NCI-H2029 (cell line): ENCODE measurements at regions not wholly inside any gene's neighbourhood (a gene's known extent, or its start where the extent isn't known, plus 50 kb on each side); places are given as distances from the start of the nearest gene placed in this dataset.
"Not testable (repeated sequence)": the region's sequence is repeated elsewhere in the genome, so short reads cannot be mapped to it uniquely, and the experiment has no call there.

Experiments
- DNase-seq: peaks from one replicate; lab custom pipeline; 2025; lab: John Stamatoyannopoulos, UW

DNA sequence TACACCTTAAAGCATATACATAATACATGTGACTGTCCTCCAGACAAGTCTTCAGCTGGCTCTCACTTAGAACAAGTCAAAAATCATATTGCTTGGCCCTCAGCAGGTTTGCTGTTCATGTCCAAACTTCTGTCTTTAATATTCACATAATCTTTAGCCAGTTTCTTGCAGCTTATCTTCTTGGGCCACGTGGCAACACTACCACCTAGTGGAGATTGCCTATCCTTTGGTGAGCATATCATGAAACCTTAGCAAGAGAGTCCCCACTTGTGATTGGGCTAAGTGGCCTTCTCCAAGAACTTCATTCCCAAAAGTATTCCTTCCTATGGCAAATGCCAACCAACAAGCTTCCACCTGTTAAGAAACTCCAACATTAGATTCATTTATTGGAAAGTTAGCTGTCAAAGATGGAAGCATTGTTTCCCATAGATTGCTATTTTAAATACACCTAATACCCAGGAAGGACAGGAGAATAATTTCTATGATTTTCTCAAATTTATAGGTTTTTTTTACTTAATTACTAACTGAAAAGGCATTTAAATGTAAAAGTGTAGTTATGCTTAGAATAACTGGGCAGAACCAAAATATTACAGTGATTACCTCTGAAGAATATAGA, 231.9 kb upstream of the INTU start:
- DNase-seq: peak; percentile 26

DNA sequence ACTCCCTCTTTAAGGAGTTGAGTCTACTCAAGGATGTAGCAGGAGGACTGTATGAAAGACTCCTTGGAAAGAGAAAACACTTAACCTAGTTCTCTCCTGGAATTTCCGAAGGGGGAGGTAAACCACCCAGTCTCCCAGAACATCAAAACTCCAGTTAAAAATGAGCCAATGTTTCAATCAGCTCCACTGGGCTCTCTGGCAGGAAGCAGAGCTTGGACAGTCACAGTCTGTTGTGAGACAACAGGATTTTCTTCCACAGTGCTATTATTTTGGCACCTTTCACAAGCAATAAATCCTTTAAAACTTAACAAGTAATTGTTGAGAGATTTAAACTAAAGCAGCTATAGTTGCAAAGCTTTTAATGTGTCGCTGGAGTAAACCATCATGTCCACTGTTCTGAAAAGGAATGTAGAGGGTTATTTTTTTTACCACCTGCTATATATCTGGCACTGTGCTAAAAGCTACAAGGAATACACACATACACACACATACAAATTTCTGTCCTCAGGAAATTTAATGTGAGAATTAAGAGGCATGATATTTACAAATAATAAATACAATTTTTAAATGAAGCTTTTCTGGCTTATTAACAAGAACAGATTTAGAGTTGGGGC, 229.2 kb upstream of the INTU start:
- no peak for DNase-seq

DNA sequence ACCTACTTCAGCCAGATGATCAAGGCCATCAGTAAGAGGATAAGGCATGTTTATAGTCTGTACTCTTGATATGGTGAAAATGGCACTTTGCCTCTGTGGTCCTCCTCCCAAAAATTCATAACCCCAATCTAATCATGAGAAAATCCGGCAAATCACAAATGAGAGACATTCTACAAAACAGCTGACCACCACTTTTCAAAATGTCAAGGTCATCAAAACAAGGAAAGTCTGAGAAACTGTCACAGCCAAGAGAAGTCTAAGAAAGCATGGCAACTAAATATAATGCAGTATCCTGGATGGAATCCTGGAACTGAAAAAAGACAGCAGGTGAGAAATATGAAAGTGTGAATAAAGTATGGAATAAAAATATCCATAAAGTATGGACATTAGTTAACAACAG, 226.6 kb upstream of the INTU start:
- DNase-seq: no peak

DNA sequence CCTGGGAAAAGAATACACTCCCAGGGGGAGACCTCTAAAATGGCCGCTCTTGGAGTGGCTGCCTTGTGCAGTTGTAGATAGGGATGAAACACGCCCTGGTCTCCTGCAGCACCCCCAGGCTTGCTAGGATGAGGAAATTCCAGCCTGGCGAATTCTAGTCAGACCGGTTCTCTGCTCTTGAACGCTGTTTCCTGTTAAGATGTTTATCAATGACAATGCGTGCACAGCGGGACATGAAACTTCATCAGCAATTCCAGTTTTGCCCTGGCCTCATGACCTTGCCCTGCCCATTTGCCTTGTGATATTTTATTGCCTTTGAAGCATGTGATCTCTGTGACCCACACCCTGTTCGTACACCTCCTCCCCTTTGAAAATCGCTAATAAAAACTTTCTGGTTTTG, 225.2 kb upstream of the INTU start:
- DNase-seq: not testable (repeated sequence)

DNA sequence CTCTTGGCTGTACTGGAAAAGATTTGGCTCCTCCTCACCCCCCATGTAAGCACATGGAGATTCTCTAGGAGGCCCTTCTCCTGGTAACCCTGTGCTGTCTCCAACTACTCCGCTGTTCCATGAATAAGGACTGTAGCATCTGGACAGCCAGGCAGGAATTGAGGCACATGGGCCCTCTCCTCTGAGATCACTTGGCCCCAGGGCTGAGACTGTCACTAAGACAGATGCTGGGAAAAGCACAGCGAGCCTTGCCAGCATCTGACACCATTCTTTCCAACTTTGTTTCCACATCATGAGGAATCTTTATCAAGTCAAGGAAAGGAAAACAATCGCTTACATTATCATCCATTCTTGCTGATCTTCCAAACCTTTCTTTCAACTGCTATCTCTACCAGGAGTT, 222.6 kb upstream of the INTU start:
- DNase-seq: no peak

DNA sequence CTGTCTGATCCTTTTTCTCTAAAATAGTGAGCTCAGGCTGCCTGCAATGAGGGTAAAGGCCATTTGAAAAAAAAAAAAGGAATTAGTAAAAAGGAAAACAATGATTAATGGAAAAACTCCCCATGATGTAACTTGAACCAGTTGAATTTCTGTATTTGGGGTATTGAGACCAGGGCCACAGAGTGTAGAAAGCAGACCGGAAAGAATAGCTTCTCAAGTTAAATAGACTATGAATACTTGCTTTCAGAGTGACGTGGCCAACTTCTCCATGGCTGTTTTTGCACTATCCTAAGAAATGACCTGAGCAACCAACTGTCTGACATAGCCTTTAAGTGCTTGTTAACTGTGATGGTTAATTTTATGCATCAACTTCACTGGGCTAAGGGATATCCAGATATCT, 222.1 kb upstream of the INTU start:
- DNase-seq: no peak

DNA sequence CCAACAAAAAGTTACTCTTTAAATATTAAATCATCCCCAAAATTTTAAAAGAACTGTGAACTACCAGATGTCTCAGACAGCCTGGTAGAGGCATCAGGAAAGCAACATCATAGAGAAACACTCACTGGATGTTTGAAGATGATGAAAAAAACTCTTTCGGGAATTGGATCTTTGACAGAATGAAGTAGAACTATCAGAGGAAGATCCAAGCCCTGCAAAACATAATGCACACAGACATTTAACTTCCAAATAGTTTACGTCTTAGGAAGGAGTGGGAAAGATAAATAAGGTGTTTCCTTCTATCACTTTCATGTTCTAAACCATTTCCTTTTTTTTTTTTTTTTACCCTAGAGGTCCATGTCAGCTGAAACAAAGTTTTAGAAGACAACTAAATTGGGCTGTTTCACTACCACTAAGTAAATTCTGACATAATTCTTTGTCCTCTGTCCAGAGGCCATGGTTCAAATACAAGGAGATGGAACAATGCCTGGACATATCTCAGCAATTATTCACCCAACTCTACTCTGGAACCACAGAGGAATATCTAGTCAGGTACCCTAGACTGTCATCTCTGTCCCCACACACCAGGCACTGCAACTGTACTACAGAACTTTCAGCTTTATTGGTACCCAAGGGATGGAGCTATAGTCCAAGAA, 217.7 kb upstream of the INTU start:
- no peak for DNase-seq

DNA sequence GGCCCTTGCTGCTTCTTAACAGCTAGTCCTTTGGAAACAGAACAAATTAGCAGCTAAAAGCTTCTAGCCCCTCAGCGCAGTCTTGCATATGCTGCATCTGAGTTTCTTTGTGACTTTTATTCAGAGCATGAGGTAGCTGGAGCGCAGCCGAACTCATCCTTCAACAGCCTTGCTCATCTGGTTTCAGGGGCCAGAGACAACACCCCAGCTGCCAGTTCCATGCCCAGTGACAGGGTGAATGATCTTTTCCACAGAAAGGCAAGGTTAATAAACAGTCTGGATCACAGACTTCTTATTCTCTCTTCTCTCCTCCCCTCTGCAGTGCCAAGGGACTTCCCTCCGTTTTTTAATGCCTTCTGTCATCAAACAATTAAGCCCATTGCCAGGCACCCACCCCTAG, 216.6 kb upstream of the INTU start:
- DNase-seq: no peak

DNA sequence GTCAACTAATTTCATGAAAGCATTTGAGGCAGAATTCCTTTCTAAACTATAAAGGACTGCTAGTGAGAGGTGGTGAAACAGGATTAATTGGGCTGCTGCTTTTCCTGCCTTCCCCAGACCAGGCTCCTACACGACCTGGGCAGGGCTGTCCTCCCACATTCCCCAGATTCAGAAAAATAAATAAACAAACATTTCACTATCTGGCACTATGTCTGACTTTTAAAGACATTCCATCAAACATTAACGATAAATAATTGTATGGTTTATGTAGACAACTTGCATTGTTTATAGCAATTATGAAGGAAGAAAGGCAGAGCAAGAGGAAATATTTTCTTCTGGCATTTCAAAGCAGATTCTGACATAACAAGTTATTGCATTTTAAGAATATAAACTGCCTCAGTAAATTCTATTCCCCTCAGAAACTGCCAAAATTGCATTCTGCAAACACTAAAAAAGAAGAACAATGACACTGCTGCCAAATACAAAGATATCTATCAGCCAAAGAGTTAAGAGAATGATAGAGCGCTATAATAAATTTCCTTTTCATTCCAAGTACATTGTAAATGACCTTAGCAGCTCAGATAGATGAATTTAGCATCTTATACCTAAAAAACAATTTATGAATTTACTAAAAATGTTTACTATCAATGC, 214.7 kb upstream of the INTU start:
- DNase-seq: no peak

DNA sequence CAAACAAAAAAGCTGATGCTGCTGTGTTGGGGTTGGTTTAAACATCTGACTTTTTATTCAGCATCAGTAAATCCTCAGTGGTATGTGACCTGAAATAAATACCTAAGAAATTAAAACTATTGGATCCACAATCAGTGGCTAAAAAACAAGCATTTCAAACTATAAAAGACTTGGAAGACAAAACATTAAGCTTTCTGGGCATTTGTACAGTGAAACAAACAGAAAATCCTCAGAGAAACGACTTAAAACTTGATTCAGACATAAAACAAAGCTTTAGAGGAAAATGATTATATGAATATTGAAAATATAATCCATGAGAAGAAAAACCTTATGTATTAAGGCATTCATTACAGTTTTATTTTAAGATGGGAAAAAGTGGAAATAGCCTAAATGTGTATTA, 213.3 kb upstream of the INTU start:
- no peak for DNase-seq

DNA sequence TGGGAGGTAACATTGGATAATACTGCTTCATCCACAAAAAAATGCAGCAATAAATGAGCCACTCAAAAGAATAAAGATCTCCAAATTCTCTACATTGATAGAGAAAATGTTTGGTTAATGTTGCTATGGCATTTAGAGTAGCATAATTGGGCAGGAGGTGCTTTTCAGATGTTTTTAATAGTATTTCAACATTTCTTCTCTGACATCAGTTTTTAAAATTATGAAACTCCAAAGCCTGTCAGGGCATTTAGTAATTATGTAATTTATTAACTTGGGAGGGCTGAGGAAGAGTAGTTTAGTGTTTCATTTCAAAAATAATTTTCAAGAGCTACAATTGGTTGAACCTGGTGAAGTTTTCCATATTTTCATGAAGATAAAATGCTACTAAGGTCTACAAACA, 211.3 kb upstream of the INTU start:
- no peak for DNase-seq

DNA sequence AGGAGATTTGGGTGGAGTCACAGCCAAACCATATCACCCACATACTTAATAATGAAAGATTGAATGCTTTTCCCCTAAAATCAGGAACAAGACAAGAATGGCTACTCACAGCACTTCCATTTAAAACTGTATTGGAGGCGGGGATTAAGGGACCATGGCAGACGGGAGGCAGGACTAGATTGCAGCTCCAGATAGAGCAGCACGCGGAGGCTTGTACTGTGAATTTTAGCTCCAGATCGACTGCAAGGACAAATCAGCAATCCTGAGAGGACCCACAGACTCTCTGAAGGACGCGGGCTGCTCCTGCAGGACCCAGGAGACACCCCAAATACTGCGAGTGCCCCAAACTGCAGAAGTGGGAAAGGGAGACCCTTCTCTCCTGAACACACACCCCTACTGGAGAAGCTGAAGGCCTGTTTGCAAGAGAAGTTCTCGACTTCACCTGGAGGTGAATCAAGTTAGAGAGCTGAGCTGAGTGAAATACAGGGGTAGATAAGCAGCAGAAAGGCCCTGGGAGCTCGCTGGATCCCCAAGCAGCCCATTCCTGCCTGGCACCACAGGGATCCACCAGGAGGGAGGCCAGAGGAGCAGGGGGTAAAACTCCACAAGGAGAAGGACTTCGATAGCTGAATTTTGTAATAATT, 207.4 kb upstream of the INTU start:
- DNase-seq: no peak

DNA sequence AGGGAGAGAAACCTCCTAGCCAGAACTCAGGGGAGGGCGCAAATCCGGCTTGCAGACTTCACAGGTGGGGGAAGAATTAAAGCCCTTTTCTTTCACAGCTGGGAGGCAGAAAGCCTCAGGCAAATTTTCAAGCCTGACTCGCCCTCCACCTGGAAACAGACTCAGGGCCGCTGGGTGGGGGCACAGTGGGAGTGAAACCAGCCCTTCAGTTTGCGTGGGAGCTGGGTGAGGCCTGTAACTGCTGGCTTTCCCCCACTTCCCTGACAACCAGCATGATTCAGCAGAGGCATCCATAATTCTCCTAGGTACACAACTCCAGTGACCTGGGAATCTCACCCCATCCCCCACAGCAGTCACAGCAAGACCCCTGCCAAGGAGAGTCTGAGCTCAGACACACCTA, 206.9 kb upstream of the INTU start:
- no peak for DNase-seq

DNA sequence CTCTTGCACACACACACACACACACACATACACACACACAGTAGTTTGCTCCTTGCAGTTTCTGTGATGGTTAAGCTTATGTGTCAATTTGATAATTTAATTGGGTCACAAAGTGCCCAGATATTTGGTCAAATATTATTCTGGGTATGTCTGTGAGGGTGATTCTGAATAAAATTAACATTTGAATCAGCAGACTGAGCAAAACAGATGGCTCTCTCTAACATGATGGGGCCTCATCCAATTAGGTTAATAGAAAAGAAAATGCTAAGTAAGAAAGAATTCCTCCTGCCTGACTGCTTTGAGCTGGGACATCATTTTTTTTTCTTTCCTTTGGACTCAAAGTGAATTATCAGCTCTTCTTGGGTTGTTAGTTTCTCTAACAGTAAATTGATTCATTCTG, 191.2 kb upstream of the INTU start:
- DNase-seq: no peak

DNA sequence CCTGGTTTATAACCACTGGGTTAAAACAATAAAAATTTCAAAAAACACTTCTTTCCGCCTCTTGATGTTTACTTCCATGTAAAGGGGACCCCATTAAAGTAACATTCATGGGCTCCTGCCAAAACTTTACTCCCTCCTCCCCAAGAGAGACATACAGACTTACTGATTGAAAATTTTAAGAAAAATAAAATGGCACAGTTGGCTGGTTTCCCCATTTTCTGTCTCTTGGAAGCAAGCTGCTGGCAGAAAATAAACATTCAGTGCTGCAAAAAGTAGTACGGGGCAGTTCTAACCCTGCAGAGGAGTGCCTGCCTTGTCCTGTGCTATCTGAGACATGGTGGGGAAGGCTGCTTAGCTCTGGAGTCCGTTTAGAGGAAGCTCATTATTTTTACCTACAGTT, 187.3 kb upstream of the INTU start:
- DNase-seq: no peak

DNA sequence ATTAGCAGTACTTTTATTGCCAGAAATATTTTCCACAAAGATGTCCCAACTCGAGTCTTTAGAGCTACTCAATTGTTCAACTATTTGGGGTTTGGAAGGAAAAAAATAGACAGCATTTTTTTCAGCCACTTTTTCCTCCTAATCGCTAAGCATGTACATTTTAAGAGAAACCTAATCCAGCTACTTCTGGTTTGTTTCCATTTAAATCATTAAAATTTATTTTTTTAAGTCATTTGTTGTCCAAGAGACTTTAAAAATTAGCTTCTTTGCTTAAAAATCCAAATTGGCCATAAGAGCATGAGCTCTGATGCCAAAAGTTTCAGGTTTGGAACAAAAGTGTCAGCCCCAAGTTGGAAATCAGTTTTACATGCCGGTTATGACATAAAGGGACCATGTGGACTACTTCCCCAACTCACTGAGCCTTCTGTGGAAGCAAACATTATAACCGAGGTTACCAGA, 186.3 kb upstream of the INTU start:
- DNase-seq: no peak

DNA sequence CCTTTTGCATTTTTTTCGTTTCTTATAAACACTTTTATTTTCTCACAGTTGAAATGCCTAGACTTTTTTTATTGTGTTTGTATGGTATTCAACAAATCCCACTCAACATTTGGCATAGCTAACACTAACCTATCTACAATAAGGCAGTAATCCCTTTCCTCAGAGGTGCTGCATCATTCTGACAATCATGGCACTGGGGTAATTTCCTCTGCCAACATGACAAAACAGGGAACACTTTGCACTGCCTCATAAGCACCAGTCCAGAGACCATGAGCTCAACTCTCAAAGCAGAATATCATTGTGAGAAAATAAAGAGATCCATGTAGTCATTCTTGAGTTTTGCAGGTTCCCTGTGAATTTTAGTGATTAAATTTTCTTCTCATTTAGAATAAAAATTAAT, 183.8 kb upstream of the INTU start:
- no peak for DNase-seq

DNA sequence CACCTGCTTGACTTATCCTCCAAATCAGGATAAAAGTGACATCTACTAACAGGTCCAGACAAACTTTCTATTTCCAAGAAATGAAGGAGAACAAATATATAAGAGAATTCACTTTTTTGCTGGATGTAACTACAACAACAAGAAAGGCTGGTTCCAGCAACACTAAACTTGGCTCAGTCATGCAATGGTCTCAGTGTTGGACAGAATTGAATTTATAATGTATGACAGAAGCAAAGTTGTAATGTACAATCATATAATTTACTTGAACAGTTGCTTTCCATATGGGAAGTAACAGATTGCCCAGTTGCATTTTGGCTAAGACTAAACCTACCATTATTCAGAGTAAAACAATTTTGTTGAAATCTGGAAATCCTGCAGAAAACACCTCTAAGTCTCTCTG, 183.3 kb upstream of the INTU start:
- no peak for DNase-seq

DNA sequence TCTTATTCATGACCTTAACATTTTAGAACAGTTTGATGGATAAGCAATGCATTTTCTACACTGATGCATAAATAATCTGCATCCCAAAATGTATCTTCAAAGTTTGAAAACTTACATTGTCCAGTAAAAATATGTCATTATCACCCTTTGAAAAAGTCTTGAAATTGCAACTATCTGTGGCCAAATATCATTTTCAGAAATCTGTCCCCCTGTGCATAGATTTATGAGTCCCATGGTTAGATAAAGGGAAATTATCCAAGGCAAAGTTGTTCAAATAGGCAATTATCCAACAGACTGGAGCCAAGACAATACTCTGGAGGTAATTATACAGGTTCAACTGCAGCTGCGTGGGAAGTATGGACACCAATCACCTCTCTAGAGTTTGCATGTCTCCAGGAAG, 182.5 kb upstream of the INTU start:
- DNase-seq: no peak

DNA sequence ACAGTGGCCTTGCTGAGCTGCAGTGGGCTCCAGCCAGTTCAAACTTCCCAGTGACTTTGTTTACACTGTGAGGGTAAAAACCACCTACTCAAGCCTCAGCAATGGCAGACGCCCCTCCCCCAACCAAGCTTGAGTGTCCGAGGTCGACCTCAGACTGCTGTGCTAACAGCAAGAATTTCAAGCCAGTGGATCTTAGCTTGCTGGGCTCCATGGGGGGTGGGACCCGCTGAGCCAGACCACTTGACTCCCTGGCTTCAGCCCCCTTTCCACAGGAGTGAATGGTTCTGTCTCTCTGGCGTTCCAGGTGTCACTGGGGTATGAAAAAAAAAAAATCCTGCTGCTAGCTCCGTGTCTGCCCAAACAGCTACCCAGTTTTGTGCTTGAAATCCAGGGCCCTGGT, 168.9 kb upstream of the INTU start:
- no peak for DNase-seq

DNA sequence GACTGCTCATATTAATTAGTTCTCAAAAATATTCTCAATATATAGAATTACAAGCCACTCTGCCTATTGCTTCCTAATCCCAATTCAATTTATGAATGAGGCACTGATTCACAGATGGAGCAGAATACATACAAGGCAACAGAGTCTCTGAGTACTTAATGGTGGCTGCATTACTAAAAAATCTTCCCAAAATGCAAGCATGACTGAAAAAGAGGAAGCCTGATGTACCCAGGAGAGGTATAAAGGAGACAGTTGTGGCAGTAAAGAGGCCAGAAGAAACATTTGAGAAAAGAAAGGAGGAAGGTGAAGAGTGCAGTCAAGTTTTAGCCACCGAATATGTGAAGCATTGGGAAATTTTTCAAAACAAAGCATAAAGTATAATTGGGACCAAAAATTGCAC, 163.2 kb upstream of the INTU start:
- no peak for DNase-seq

DNA sequence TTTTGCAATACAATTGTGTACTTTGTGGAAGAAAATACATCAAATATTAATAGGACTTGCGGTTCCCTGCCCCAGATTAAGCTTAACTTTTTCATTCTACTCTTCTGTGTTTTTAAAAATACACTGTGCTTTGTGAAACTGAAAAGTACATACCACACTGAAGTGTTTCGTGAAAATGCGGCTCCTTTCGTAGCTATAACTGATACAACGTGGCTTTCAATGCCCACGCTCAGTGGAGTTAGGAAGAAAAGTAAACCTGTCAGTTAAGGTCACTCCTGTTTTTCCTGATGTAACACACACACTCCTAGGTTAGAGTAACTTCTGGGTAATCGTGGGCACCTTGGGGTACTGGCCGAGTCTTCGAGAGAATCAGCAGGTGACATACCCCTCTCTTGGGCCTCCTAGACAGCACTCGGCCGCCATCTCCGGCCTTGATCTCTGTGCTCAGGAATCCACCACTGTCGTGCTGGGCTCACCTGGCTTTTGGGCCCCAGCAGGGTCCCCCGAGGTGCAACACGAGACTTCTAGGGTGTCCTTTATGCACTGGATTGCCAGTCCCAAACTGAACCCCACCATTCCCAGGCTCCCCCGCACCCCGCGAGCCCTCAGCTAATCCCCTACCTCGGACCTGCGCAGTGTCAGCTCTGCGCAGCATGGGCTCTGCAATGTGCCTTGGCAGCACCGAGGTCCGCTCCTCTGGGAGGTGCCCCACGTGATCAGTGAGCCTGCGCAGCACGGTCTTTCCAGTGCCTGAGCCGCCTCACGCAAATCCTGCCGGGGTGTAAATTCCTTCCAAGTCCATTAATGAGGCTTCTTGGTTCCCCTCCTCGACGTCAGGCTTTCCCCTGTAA, 162.6 kb upstream of the INTU start:
- DNase-seq: no peak
